SK-N-MC (cell line): ENCODE measurements at regions not wholly inside any gene's neighbourhood (a gene's known extent, or its start where the extent isn't known, plus 50 kb on each side); places are given as distances from the start of the nearest gene placed in this dataset.

Experiments used
- DNase-seq: peaks from one replicate; pipeline ENCODE4 v3.0.0-alpha.2; 2011; ENCODE audit warnings: low read depth, low spot score
- H3K27ac ChIP-seq: fragments of 200-600 bp; sonication (generic); 2 replicates; pipeline ENCODE4 v1.5.1; 2016; ENCODE audit warnings: mixed run types
- H3K36me3 ChIP-seq: fragments of 200-600 bp; sonication (generic); 2 replicates; pipeline ENCODE4 v1.6.1; 2017; ENCODE audit warnings: antibody characterized with exemption, low read length, mixed read lengths; ENCODE audit not compliant: insufficient read depth
- H3K4me3 ChIP-seq: fragments of 200-600 bp; sonication (generic); 2 replicates; pipeline ENCODE4 v1.5.1; 2016
- H3K9ac ChIP-seq: fragments of 200-600 bp; sonication (generic); 2 replicates; pipeline ENCODE4 v1.8.0; 2017; ENCODE audit warnings: mixed run types, mixed read lengths; ENCODE audit not compliant: insufficient read length
- H3K9me3 ChIP-seq: fragments of 200-600 bp; sonication (generic); 2 replicates; pipeline ENCODE4 v1.6.1; 2017; ENCODE audit warnings: low read depth, mild to moderate bottlenecking, antibody characterized with exemption, low read length, moderate library complexity, mixed read lengths
- EZH2 ChIP-seq: fragments of 200-600 bp; sonication (generic); IDR thresholded peaks from one replicate; pipeline ENCODE4 v1.6.1; 2017; ENCODE audit warnings: antibody characterized with exemption
- FOXP2 ChIP-seq: optimal IDR thresholded peaks from 2 replicates; pipeline ENCODE3; 2011; ENCODE audit warnings: mild to moderate bottlenecking, moderate library complexity; ENCODE audit not compliant: insufficient read depth; ENCODE audit errors: extremely low read length, control extremely low read depth
- POLR2AphosphoS5 ChIP-seq: IDR thresholded peaks from 2 replicates; pipeline ENCODE4 v1.6.1; 2012; ENCODE audit warnings: mild to moderate bottlenecking, low read depth, low read length, borderline replicate concordance

DNA sequence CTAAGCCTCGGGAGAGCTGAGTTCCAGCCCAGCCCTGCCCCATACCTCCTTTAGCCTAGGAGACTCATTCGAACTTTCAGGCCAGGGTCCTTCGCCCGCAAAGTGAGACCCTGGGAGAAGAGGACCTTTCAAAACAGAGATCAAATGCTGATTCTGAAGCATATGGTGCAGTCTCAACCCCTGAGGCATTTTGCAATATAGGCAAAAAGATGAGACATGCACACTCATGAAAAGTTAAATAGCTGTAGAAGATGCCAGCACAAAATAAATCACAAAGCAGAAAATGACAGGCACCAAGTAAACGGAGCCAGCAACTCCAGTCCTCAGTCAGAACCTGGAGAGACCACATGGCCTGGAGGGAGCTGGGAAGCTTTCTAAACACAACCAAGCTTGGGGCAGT is 542.7 kb upstream of the RAB6C start:
- DNase-seq: no peak
- Histone ChIP-seq H3K4me3 (no peak overlapping the region), H3K9me3 (no peaks in the 10 kb centered on the region), H3K27ac (no peak overlapping the region), H3K9ac (no peak overlapping the region), H3K36me3 (no peaks in the 10 kb centered on the region)
- TF ChIP-seq FOXP2: no peak
- no peak for TF ChIP-seq EZH2
- no peak for TF ChIP-seq POLR2AphosphoS5

GRCh38 chr2:129437725-129438124 is 541.7 kb upstream of the RAB6C start:
- H3K27ac ChIP-seq: no peak overlapping the region
- TF ChIP-seq FOXP2 (no peak), POLR2AphosphoS5 (no peak), EZH2 (no peak)
- H3K9me3 ChIP-seq: no peaks in the 10 kb centered on the region
- H3K9ac ChIP-seq: no peak overlapping the region
- no peaks in the 10 kb centered on the region for H3K36me3 ChIP-seq
- H3K4me3 ChIP-seq: no peak overlapping the region
- no peak for DNase-seq

DNA sequence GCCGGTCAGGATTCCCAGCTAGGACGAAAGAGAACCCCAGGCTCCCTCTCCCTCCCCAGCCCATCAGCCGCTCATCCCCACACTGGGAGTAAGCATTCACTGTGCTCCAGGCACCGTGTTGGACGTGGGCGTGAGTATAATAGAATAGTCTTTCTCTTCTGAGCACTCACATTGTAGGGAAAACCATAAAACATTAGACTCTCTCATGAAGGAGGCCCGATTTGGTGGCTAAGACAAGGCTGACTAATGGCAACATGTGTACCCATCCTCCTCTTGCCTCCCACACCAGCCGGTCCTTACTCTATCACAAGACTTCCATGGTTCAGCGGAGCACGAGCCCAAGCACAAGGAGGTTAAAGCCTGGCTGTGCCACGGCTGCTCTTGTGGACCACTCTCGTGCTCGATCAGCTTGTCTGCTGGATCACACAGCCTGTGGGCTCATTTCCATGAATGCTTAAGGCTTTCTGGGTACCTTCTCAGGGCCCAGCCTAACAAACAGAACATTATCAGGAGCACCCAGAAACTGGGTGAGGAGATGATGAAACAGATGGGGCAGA is 540.9 kb upstream of the RAB6C start:
- Histone ChIP-seq H3K9ac (no peak overlapping the region), H3K4me3 (no peak overlapping the region), H3K9me3 (no peaks in the 10 kb centered on the region), H3K27ac (no peak overlapping the region), H3K36me3 (no peaks in the 10 kb centered on the region)
- DNase-seq: no peak
- TF ChIP-seq FOXP2 (no peak), POLR2AphosphoS5 (no peak), EZH2 (no peak)

- Histone ChIP-seq H3K27ac (no peak overlapping the region), H3K9ac (no peak overlapping the region), H3K36me3 (no peaks in the 10 kb centered on the region), H3K9me3 (no peaks in the 10 kb centered on the region), H3K4me3 (no peak overlapping the region)
- TF ChIP-seq FOXP2 (no peak), EZH2 (no peak), POLR2AphosphoS5 (no peak)
- DNase-seq: no peak
Observed at GRCh38 chr2:129439406-129440302, 539.8 kb upstream of the RAB6C start.

DNA sequence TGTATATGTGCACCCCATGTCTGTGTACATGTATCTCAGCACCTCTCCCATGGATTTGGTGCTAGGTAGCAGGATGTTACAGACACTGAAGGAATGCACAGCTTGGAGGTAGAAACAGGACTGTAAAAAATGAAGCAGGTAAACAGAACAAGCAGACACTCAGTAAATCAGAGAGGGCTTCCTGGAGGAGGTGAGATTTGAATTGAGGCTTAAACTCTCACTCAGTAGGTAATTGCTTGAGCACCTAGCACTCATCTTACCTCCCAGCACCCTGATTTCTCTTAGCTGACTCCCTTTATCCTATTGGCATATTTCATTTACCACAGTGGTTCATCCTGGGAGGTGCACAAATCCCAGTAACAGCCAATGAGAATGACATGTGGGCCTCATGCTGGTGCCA is 537.9 kb upstream of the RAB6C start:
- no peak overlapping the region for H3K9ac ChIP-seq
- H3K9me3 ChIP-seq: no peaks in the 10 kb centered on the region
- no peak overlapping the region for H3K4me3 ChIP-seq
- H3K36me3 ChIP-seq: no peaks in the 10 kb centered on the region
- TF ChIP-seq POLR2AphosphoS5 (no peak), FOXP2 (no peak), EZH2 (no peak)
- DNase-seq: no peak
- H3K27ac ChIP-seq: no peak overlapping the region

DNA sequence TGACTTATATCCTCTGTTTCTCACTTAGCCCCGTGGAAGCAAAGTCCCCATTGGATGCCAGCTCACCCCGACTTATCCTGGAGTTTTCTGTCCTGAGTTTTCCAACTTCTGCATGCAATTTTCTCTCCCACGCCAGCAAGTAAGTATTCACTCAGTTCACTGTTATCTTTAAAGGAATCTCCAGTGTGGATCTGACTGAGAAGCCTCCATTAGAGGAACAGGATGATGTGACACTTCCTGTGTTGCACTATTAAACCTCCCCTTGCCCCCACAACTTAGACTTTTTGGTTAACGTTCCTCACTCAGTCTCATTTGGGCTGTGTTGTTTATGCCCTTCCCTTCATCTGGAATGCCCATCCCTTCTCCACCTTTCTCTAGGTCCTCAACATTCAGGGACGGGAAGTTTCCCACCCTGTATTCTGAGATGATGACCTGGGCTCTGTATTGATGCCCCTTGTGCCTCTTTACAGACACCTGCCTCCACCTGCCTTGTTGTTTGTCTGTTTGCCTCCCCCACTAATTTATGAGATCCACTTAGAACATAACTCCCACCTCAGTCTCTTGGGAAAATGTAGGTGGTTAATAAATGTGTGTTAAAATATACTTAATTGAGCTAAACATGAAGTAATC is 536.1 kb upstream of the RAB6C start:
- DNase-seq: no peak
- Histone ChIP-seq H3K36me3 (no peaks in the 10 kb centered on the region), H3K9ac (no peak overlapping the region), H3K27ac (no peak overlapping the region), H3K9me3 (no peaks in the 10 kb centered on the region), H3K4me3 (peak overlapping the region; percentile 76)
- no peak for TF ChIP-seq POLR2AphosphoS5
- no peak for TF ChIP-seq FOXP2

- no peak overlapping the region for H3K27ac ChIP-seq
- H3K36me3 ChIP-seq: no peaks in the 10 kb centered on the region
- no peak for DNase-seq
- H3K4me3 ChIP-seq: no peak overlapping the region
- H3K9me3 ChIP-seq: no peaks in the 10 kb centered on the region
- no peak overlapping the region for H3K9ac ChIP-seq
- TF ChIP-seq EZH2 (no peak), FOXP2 (no peak), POLR2AphosphoS5 (no peak)
Observed at GRCh38 chr2:129443865-129444739, 535.4 kb upstream of the RAB6C start.

- H3K27ac ChIP-seq: no peak overlapping the region
- H3K9ac ChIP-seq: no peak overlapping the region
Observed at GRCh38 chr2:129444751-129445150, 534.7 kb upstream of the RAB6C start.

More at GRCh38 chr2:129444751-129445150, 534.7 kb upstream of the RAB6C start:
- TF ChIP-seq POLR2AphosphoS5 (no peak), EZH2 (no peak), FOXP2 (no peak)
- H3K4me3 ChIP-seq: no peak overlapping the region
- DNase-seq: no peak
- no peaks in the 10 kb centered on the region for H3K36me3 ChIP-seq
- H3K9me3 ChIP-seq: no peaks in the 10 kb centered on the region
